ENCODE measurements at regions not wholly inside any gene's neighbourhood (a gene's known extent, or its start where the extent isn't known, plus 50 kb on each side); places are given as distances from the start of the nearest gene placed in this dataset.
"Not testable (repeated sequence)": the region's sequence is repeated elsewhere in the genome, so short reads cannot be mapped to it uniquely, and the experiment has no call there.

DNA sequence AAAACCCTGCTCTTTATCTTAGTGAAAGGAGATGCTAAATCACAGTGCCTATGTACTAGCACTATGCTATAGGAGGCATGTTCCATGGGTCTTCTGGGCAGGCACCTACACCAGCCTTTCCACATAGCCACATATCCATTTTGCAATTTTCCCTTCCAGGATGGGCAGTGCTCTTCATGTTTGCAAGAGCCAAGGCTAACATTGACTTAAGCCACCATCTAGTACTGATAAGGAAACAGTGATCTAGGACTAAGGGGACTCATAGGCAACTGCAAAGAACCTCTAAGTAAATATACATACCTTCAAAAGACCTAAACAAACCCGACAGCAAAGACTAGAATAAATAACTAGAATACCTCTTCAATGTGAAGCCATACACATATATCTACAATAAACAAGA lies 919.7 kb upstream of the GYPC start:
- no peak for DNase-seq

- DNase-seq: no peak
Measured at GRCh38 chr2:125745514-125745913, 910.4 kb upstream of the GYPC start.

- DNase-seq: no peak
Measured at GRCh38 chr2:125746321-125747164, 909.4 kb upstream of the GYPC start.

GRCh38 chr2:125747165-125747425 lies 908.9 kb upstream of the GYPC start:
- DNase-seq: no peak

GRCh38 chr2:125756431-125756830 lies 899.5 kb upstream of the GYPC start:
- no peak for DNase-seq

GRCh38 chr2:125796784-125797183 lies 859.2 kb upstream of the GYPC start:
- no peak for DNase-seq

DNA sequence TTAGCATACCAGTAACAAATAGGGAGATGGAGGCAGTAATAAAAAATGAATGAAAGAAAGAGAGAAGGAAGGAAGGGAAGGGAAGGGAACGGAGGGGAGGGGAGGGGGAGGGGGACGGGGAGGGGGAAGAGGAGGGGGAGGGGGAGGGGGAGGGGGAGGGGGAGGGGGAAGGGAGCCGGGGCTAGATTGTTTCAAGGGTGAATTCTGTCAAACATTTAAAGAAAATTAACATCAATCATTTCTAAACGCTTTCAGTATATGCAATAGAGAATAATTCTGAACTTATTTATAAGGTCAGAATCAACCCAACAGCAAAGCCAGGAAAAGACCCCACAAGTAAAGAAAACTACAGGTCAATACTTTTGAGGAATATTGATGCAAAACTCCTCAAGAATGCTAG lies 858.8 kb upstream of the GYPC start:
- no peak for DNase-seq

DNA sequence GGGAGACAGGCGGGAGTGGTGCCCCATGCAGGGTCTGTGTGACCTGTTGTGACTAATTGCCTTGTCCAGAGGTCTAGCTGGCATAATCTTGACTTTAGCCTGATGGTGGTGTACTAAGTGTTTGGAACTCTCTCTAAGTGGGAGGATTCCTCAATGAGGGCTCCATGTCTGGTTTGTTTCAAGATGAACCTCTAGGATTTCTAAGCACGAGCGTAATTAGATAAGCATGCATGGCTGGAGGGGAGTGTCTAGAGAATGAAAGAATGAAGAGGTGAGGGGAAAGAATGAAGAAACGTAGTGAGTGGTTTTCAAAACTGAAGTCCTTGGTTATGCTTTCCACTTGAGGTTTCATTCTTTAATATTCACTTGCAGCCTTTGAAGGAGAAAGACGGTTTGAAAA lies 833.2 kb upstream of the GYPC start:
- DNase-seq: no peak

- not testable (repeated sequence) for DNase-seq
Measured at GRCh38 chr2:125825781-125826180, 830.2 kb upstream of the GYPC start.

- no peak for DNase-seq
Measured at GRCh38 chr2:125837128-125837527, 818.8 kb upstream of the GYPC start.

DNA sequence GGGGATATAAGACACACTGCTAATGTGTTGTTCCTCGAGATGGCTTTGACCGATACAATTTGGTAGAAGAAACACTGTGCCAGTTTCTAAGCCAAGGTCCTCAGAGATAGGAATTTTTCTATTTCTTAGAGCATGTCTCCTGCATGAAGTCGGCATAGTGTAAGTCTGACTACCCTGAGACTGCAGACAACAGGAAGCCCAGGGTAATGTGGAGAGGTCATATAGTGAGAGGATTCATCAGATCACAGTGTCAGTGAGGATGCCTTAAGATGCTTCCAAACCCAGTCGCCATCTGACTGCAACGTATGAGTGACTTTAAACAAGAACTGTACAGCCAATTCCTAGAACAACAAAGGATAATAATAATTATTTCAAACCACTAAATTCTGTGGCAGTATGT lies 818.3 kb upstream of the GYPC start:
- DNase-seq: no peak

- no peak for DNase-seq
Measured at GRCh38 chr2:125839945-125840344, 816.0 kb upstream of the GYPC start.

- no peak for DNase-seq
Measured at GRCh38 chr2:125842041-125842440, 813.9 kb upstream of the GYPC start.

DNA sequence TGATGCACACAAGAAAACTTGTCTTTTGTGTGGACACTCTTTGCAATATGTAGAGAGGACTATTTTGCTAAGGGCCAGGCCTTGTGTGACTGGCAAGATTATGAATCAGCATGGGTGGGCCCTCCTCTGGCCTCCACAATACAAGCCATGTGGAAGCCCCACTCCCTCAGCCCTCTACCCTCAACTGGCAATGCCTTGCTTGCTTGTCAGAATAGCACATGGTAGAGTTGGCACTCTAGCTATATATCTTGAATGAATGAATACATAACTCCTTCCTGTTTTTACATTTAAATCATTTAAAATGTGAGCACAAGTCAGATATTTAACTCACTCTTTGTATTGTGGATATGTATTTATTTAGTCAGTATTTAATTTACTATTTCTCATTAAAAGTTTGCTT lies 805.4 kb upstream of the GYPC start:
- no peak for DNase-seq

DNA sequence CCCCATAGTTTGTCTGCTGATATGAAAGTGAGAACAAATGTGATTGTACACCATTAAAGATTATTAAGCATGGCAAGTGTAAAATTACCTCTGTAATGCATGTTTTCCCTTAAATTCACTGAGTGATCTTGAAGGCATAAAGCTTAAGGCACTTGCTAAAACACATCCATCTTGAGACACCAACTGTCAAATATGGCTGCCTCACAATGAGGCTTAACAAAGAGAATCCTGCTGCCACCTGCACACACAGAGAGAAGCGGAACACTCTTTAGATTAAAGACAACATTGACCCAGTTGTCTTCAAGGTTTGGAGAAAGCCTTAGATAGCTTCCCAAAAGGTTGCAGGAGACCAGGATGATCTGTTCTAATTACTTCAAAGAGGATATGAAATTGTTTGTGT lies 803.6 kb upstream of the GYPC start:
- DNase-seq: no peak

- DNase-seq: no peak
Measured at GRCh38 chr2:125853626-125854025, 802.3 kb upstream of the GYPC start.

GRCh38 chr2:125855204-125855603 lies 800.8 kb upstream of the GYPC start:
- DNase-seq: no peak

DNA sequence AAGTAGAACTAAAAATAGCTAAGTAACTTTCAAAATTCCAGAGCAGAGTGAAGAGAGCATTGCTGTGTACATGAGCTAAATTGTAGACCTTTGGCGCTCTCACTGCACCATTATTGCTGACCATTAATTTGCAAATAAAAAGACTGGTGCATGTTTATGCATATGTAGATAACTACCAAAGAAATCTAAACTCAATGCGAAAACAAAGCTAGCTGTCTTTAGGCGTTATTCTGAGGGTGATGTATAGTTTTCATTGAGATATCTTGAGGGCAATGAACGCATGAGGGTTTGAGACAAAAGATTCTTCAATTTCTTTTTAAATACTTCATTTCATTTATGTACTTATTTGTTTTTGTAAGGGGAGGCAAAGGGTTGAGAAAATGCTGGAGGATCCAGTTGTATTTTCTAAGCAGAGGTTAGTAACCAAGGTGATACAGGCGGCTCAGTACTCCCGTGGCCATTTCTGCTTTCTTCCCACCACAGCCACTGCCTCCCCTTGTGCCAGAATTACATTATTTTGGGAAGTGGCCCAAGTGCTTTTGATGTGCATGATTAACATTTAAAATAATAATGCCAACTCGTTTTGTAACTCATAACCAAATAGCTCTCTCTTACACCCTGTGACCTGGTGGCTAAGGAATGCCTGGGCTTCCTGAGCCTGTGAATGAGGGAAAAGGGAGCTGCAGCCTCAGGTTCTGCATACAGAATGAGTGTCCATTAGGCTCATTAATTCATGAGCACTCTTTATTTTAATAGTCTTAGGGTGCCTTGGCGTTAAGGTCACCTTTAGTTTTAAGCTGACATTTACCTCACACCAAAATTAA lies 797.8 kb upstream of the GYPC start:
- no peak for DNase-seq

DNA sequence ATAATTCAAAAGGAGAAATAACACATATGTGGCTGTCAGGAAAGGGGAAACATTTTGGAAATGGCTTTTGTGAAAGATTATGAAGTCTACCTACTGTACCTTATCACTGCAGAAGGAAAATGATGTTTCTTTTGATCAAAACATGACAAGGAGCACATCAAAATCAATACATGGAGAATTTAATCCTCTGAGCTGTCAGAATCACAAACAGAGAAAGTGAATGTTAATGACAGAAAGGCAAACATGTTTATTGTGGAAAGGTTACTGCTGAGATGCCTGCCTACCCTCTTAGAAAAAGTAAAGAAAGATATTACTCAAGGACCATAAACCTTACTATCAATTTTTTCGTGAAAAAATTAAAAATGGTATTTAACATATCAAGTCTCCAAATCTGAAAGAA lies 794.5 kb upstream of the GYPC start:
- DNase-seq: no peak

GRCh38 chr2:125867908-125868307 lies 788.0 kb upstream of the GYPC start:
- no peak for DNase-seq

- no peak for DNase-seq
Measured at GRCh38 chr2:125870264-125870663, 785.7 kb upstream of the GYPC start.

GRCh38 chr2:125870746-125871145 lies 785.2 kb upstream of the GYPC start:
- DNase-seq: no peak

DNA sequence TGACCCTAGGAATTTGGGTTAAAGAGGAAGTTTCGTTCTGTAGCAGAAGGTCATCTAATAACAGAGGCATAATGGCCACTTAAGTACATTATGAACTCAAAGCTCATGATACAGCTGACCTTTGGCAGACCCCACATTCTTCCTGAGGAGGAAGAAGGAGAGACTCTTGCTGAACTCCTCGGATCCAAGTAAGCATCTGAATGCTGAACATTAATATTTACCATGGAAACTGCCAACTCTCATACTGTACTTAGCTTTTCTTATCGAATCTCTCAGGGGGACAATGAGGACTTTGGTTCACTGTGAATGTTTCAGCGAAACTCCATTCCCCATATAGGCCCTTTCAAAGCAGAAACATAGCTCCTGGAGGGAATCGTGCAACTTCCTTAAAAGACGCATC lies 781.4 kb upstream of the GYPC start:
- no peak for DNase-seq

DNA sequence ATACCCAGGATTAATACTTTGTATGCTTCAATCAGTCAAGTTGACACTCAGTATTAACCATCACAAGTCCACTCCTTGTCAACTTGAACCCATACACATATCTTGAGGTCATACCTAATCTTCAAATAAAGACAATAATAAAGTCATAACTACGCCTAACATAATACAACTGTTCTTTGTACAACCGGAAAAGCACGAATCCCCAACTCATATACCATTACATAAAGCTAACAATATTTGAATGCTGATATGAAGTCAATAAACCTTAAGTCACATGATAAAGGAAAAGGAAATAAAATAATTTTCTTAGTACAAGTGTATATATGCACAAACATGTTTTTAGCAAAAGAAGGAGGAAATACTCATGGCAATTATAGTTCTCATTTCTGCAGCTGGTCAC lies 770.6 kb upstream of the GYPC start:
- no peak for DNase-seq

GRCh38 chr2:125886153-125886552 lies 769.8 kb upstream of the GYPC start:
- DNase-seq: no peak
